GM12874 (cell line): ENCODE measurements at regions not wholly inside any gene's neighbourhood (a gene's known extent, or its start where the extent isn't known, plus 50 kb on each side); places are given as distances from the start of the nearest gene placed in this dataset.

ENCODE experiments used
- TF ChIP-seq, protein P1 (sequence below): IDR thresholded peaks from 2 replicates; pipeline ENCODE4 v1.5.1; 2011; ENCODE audit warnings: low read depth, mild to moderate bottlenecking, control low read depth, low read length, moderate library complexity; ENCODE audit not compliant: insufficient read depth

DNA sequence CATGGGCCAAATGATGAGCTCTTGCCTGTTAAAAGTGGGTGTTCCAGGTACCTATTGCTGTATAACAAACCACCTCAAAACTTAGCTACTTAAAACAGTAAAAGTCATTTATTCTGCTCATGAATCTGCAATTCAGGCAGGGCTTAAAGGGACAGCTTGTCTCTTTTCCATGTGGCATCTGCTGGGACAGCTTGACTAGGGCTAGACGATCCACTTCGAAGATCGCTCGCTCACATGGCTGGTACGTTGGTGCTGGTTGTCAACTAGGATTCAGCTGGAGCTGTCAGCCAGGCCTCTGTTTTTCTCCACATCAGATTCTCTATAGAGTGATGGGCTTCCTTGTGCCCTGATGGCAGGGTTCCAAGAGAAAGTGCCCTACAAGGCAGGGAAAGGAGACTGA, 581.3 kb downstream of the NTRK3 start:
- TF ChIP-seq, protein P1, sequence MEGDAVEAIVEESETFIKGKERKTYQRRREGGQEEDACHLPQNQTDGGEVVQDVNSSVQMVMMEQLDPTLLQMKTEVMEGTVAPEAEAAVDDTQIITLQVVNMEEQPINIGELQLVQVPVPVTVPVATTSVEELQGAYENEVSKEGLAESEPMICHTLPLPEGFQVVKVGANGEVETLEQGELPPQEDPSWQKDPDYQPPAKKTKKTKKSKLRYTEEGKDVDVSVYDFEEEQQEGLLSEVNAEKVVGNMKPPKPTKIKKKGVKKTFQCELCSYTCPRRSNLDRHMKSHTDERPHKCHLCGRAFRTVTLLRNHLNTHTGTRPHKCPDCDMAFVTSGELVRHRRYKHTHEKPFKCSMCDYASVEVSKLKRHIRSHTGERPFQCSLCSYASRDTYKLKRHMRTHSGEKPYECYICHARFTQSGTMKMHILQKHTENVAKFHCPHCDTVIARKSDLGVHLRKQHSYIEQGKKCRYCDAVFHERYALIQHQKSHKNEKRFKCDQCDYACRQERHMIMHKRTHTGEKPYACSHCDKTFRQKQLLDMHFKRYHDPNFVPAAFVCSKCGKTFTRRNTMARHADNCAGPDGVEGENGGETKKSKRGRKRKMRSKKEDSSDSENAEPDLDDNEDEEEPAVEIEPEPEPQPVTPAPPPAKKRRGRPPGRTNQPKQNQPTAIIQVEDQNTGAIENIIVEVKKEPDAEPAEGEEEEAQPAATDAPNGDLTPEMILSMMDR = no peak

DNA sequence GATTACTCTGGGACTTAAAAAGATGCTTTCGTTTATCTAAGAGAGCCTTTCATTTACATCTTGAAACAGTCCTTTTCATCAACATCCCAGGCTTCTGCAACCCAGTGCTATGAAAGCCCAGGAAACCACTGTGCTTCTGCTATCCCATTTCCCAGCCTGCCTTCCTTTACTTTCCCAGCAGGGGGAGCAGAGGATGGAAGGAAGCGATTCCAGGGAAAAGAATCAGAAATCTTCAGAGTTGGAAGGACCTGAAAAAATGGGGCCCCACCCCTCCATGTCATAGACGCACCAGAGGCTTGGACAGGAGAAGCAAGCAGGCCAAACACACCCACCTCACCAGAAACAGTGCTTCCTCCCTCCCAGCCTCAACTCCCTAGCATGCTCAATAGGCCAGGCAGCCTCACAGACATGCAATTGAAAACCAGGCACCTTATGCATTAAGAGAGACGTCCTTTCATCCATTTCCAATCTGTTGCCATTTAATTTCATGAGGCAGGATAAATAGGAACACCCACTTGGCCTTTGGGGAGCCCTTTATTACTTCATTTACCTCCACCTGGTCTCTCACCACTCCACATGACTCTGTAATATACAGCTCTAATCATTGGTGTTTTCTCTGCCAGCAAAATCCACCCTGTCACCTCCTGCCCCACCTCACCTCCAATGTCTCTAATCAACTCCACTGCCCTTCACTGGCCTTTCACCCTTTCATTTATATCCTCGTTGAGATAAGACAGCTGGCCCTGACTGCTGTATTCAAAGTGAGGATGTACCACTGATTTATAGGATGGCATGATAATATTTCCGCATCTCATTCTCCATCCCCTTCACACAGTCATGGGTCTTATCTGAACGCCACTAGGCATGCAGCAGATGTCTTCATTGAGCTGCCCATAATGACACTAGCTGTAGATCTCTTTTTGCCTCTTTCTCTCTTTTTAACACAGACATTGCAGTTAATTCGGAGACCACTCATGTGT, 583.9 kb downstream of the NTRK3 start:
- TF ChIP-seq, protein P1 = no peak

DNA sequence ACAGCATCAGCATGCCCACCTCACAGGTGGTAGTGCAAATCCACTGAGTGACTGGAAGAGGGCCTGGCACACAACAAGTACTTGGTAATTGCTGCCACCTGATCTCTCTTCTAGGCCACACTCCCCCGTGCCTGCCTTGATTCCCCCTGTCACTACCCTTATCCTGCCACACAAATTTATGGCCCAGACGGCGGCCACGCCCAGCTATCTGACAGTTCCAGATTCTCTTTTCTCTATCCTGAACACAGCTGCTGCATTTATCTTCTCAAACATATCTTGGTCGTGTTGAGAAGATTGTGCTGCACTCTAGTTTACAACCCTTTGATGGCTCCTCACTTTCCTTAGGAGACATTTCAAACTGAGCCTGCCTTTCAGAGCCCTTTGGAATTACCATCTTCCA, 585.2 kb downstream of the NTRK3 start:
- TF ChIP-seq, protein P1 = no peak

DNA sequence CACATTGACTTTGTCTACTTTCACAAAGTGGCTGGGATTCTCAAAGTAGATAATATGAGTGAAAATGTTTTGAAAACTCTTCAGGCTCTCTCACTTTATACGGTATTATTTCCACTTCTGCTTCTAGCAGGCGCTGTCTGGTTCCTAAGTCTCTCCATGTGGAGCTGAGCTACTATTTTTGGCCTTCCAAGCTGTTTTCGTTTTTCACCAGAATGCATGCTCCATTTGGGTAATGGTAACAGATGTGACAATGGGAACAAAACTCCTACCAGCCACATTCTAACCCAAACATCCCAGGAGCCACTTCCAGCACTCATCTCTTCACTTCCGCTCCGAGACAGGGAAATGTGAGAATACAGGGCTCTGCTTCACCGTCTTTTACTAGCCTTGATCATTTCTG, 586.7 kb downstream of the NTRK3 start:
- TF ChIP-seq, protein P1 = no peak

DNA sequence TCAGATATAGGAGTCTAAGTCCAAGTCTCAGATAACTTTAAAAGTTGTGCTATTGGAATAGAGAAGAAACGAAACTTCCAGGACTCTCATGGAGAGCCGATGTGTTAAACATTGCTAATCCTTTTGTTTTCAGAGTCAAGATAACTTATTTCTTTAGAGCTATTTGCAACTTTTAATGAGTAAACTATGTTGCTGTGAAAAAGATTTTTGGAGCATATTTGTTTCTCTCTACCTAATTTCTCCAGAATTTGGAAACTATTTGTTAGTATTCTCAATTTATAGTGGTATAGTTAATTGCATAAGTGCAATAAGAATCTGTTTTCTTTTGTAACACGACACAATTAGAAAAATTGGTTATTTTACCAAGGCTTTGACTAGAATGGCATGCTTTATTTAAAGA, 588.9 kb downstream of the NTRK3 start:
- TF ChIP-seq, protein P1 = no peak

DNA sequence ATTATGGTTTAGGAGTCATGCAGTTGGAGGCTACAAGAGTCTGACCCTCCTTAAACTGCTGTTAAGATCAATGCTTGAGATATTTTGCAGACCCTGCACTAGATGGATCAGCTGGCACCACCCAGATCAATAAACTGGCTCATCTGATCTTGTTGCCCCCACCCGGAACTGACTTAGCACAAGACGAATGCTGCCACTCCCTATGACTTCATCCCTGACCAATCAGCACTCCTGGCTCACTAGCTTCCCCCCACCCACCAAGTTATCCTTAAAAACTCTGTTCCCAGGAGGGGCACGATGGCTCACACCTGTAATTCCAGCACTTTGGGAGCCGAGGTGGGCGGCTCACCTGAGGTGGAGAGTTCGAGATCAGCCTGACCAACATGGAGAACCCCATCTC, 594.0 kb downstream of the NTRK3 start:
- TF ChIP-seq, protein P1 = no peak

DNA sequence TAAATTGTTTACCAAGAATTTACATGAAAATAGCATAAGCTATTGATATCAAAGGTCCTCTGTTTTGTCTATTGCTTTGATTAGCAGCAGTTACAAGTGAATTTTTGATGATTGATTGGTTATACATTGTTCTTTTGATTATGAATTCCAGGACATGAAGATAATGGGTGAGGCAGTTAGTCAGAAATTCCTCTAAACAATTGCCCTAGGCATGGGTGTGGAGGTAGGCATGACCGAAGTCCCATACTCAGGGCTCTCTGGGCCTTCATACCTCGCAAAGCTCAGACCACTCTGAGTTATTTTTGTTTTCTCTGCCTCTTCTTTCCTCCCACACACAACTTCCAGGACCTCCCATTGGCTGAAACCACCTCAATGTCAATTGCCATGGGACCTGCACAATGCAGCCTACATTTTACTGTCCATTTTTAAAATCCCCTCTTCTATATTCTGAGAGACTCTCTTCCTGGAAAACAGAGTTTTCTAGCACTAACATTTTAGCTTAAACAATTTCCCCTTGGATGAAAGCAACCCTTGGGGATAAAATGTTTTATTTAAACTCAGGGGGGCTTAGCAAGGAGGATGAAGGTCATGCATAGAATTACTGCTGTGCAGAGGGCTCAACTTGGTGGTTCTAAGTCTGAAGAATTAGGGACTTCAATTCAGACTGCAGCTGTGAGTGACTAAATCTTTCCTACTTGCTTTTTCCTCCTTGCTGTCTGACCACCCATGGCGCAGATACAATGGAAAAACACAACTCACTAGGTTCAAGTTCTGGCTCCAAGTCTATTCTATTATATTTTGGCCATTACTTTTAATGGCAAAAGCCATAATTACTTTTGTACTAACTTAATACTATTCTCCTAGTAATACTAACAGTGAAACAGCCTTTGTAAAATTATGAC, 594.8 kb downstream of the NTRK3 start:
- TF ChIP-seq, protein P1 = no peak
